H1 (cell line): ENCODE measurements at regions not wholly inside any gene's neighbourhood (a gene's known extent, or its start where the extent isn't known, plus 50 kb on each side); places are given as distances from the start of the nearest gene placed in this dataset.

ENCODE experiments used
- BACH1 ChIP-seq: IDR thresholded peaks from 2 replicates; pipeline ENCODE4 v1.6.1; 2012; ENCODE audit warnings: low read length, improper control_type of control experiment
- BCL11A ChIP-seq, 2 experiments: IDR thresholded peaks; one replicate each; pipeline ENCODE4 v1.6.1; 2011; ENCODE audit warnings: low read depth in 2 of 2, low read length in 2 of 2, mild to moderate bottlenecking in 2 of 2
- GABPA ChIP-seq: IDR thresholded peaks from 2 replicates; pipeline ENCODE4 v1.6.1; 2011; ENCODE audit warnings: mild to moderate bottlenecking, low read length, moderate library complexity, borderline replicate concordance; ENCODE audit not compliant: insufficient read depth
- JUND ChIP-seq: IDR thresholded peaks from 2 replicates; pipeline ENCODE4 v1.6.1; 2011; ENCODE audit warnings: mild to moderate bottlenecking, improper control_type of control experiment, low read length
- SP1 ChIP-seq: IDR thresholded peaks from 2 replicates; pipeline ENCODE4 v1.6.1; 2011; ENCODE audit warnings: low read depth, low read length
- SUZ12 ChIP-seq: fragments of 200-600 bp; sonication (generic); IDR thresholded peaks from 2 replicates; pipeline ENCODE4 v1.6.1; 2012; ENCODE audit warnings: mild to moderate bottlenecking, inconsistent platforms, low read length, moderate library complexity, mixed read lengths
- TAF7 ChIP-seq: optimal IDR thresholded peaks from 2 replicates; pipeline ENCODE3; 2011; ENCODE audit warnings: low read depth, mild to moderate bottlenecking, inconsistent platforms, low read length, moderate library complexity, borderline replicate concordance
- TBP ChIP-seq: IDR thresholded peaks from 2 replicates; pipeline ENCODE4 v1.6.1; 2011; ENCODE audit warnings: low read depth, low read length, improper control_type of control experiment
- YY1 ChIP-seq: IDR thresholded peaks from 2 replicates; pipeline ENCODE4 v1.6.1; 2011; ENCODE audit warnings: low read depth, mild to moderate bottlenecking, low read length
- TF ChIP-seq, protein P1 (sequence below): fragments of 300-600 bp; sonication (generic); IDR thresholded peaks from 2 replicates; pipeline ENCODE4 v1.7.1; 2012; ENCODE audit warnings: low read length, moderate library complexity, mild to moderate bottlenecking, inconsistent platforms; ENCODE audit not compliant: insufficient replicate concordance
- TF ChIP-seq, protein P2 (sequence below): IDR thresholded peaks from 2 replicates; pipeline ENCODE4 v1.6.1; 2012; ENCODE audit warnings: low read length, inconsistent platforms

DNA sequence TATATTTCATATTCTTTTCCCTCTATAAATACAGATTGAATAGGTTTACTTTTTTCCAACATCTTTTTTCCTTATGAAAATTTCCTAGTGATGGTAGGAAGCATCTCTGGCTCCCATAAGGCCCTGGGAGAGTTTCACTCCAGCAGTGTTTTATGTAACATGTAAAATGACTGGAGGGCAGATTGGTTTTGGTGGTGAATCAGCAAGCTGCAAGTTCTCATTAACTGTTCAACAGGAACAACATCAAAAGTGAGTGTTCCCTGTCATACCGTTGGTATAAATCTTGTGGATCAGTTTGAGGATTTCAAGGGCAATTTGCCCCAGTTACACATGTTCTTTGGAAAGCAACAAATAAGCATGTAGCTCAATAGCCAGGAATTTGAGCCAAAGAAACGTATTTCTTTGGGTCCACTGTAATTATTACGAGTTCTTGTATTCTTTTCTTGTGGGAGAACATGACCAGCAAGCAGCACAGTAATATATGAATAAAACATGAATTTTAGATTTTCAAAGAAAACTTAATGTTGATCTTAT, 345.7 kb downstream of the SV2B start (continued):
- TF ChIP-seq, protein P1, sequence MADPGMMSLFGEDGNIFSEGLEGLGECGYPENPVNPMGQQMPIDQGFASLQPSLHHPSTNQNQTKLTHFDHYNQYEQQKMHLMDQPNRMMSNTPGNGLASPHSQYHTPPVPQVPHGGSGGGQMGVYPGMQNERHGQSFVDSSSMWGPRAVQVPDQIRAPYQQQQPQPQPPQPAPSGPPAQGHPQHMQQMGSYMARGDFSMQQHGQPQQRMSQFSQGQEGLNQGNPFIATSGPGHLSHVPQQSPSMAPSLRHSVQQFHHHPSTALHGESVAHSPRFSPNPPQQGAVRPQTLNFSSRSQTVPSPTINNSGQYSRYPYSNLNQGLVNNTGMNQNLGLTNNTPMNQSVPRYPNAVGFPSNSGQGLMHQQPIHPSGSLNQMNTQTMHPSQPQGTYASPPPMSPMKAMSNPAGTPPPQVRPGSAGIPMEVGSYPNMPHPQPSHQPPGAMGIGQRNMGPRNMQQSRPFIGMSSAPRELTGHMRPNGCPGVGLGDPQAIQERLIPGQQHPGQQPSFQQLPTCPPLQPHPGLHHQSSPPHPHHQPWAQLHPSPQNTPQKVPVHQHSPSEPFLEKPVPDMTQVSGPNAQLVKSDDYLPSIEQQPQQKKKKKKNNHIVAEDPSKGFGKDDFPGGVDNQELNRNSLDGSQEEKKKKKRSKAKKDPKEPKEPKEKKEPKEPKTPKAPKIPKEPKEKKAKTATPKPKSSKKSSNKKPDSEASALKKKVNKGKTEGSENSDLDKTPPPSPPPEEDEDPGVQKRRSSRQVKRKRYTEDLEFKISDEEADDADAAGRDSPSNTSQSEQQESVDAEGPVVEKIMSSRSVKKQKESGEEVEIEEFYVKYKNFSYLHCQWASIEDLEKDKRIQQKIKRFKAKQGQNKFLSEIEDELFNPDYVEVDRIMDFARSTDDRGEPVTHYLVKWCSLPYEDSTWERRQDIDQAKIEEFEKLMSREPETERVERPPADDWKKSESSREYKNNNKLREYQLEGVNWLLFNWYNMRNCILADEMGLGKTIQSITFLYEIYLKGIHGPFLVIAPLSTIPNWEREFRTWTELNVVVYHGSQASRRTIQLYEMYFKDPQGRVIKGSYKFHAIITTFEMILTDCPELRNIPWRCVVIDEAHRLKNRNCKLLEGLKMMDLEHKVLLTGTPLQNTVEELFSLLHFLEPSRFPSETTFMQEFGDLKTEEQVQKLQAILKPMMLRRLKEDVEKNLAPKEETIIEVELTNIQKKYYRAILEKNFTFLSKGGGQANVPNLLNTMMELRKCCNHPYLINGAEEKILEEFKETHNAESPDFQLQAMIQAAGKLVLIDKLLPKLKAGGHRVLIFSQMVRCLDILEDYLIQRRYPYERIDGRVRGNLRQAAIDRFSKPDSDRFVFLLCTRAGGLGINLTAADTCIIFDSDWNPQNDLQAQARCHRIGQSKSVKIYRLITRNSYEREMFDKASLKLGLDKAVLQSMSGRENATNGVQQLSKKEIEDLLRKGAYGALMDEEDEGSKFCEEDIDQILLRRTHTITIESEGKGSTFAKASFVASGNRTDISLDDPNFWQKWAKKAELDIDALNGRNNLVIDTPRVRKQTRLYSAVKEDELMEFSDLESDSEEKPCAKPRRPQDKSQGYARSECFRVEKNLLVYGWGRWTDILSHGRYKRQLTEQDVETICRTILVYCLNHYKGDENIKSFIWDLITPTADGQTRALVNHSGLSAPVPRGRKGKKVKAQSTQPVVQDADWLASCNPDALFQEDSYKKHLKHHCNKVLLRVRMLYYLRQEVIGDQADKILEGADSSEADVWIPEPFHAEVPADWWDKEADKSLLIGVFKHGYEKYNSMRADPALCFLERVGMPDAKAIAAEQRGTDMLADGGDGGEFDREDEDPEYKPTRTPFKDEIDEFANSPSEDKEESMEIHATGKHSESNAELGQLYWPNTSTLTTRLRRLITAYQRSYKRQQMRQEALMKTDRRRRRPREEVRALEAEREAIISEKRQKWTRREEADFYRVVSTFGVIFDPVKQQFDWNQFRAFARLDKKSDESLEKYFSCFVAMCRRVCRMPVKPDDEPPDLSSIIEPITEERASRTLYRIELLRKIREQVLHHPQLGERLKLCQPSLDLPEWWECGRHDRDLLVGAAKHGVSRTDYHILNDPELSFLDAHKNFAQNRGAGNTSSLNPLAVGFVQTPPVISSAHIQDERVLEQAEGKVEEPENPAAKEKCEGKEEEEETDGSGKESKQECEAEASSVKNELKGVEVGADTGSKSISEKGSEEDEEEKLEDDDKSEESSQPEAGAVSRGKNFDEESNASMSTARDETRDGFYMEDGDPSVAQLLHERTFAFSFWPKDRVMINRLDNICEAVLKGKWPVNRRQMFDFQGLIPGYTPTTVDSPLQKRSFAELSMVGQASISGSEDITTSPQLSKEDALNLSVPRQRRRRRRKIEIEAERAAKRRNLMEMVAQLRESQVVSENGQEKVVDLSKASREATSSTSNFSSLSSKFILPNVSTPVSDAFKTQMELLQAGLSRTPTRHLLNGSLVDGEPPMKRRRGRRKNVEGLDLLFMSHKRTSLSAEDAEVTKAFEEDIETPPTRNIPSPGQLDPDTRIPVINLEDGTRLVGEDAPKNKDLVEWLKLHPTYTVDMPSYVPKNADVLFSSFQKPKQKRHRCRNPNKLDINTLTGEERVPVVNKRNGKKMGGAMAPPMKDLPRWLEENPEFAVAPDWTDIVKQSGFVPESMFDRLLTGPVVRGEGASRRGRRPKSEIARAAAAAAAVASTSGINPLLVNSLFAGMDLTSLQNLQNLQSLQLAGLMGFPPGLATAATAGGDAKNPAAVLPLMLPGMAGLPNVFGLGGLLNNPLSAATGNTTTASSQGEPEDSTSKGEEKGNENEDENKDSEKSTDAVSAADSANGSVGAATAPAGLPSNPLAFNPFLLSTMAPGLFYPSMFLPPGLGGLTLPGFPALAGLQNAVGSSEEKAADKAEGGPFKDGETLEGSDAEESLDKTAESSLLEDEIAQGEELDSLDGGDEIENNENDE = no peak
- TF ChIP-seq BACH1 = no peak
- TF ChIP-seq SUZ12 = no peak
- TF ChIP-seq, protein P2, sequence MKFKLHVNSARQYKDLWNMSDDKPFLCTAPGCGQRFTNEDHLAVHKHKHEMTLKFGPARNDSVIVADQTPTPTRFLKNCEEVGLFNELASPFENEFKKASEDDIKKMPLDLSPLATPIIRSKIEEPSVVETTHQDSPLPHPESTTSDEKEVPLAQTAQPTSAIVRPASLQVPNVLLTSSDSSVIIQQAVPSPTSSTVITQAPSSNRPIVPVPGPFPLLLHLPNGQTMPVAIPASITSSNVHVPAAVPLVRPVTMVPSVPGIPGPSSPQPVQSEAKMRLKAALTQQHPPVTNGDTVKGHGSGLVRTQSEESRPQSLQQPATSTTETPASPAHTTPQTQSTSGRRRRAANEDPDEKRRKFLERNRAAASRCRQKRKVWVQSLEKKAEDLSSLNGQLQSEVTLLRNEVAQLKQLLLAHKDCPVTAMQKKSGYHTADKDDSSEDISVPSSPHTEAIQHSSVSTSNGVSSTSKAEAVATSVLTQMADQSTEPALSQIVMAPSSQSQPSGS = no peak
- TF ChIP-seq BCL11A (IDR thresholded peaks at IDR 0.05; ENCODE audit: low read depth in 2 of 2, low read length in 2 of 2) = no peak
- no peak for TF ChIP-seq TAF7
- TF ChIP-seq GABPA = no peak
- TF ChIP-seq JUND = no peak
- no peak for TF ChIP-seq YY1
- no peak for TF ChIP-seq SP1
- TF ChIP-seq TBP = no peak
